ENCODE measurements at regions not wholly inside any gene's neighbourhood (a gene's known extent, or its start where the extent isn't known, plus 50 kb on each side); places are given as distances from the start of the nearest gene placed in this dataset.

- no peaks in the 10 kb centered on the region for H3K4me1 ChIP-seq (ENCODE audit: control insufficient read depth, insufficient read depth, low read length)
- H3K27ac ChIP-seq (ENCODE audit: extremely low read depth, low read depth, low read length): no peak overlapping the region
- TF ChIP-seq, protein P1, sequence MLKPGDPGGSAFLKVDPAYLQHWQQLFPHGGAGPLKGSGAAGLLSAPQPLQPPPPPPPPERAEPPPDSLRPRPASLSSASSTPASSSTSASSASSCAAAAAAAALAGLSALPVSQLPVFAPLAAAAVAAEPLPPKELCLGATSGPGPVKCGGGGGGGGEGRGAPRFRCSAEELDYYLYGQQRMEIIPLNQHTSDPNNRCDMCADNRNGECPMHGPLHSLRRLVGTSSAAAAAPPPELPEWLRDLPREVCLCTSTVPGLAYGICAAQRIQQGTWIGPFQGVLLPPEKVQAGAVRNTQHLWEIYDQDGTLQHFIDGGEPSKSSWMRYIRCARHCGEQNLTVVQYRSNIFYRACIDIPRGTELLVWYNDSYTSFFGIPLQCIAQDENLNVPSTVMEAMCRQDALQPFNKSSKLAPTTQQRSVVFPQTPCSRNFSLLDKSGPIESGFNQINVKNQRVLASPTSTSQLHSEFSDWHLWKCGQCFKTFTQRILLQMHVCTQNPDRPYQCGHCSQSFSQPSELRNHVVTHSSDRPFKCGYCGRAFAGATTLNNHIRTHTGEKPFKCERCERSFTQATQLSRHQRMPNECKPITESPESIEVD (tag by site-specific recombination; IDR thresholded peaks at IDR 0.05): no peak
- TF ChIP-seq ZNF23 (tag by site-specific recombination; IDR thresholded peaks at IDR 0.05; ENCODE audit: borderline replicate concordance) (no peak), ZNF560 (tag by site-specific recombination; IDR thresholded peaks at IDR 0.05; ENCODE audit: borderline replicate concordance) (no peak), ZNF785 (tag by site-specific recombination; IDR thresholded peaks at IDR 0.05) (no peak), ZNF692 (tag by site-specific recombination; IDR thresholded peaks at IDR 0.05) (no peak), GLI4 (tag by site-specific recombination; IDR thresholded peaks at IDR 0.05) (no peak), ZFP3 (tag by site-specific recombination; IDR thresholded peaks at IDR 0.05; ENCODE audit: low read depth) (no peak), ZBTB20 (tag by site-specific recombination; IDR thresholded peaks at IDR 0.05) (no peak)
- TF ChIP-seq, protein P2, sequence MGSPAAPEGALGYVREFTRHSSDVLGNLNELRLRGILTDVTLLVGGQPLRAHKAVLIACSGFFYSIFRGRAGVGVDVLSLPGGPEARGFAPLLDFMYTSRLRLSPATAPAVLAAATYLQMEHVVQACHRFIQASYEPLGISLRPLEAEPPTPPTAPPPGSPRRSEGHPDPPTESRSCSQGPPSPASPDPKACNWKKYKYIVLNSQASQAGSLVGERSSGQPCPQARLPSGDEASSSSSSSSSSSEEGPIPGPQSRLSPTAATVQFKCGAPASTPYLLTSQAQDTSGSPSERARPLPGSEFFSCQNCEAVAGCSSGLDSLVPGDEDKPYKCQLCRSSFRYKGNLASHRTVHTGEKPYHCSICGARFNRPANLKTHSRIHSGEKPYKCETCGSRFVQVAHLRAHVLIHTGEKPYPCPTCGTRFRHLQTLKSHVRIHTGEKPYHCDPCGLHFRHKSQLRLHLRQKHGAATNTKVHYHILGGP (tag by site-specific recombination; IDR thresholded peaks at IDR 0.05): no peak
- TF ChIP-seq, protein P3, sequence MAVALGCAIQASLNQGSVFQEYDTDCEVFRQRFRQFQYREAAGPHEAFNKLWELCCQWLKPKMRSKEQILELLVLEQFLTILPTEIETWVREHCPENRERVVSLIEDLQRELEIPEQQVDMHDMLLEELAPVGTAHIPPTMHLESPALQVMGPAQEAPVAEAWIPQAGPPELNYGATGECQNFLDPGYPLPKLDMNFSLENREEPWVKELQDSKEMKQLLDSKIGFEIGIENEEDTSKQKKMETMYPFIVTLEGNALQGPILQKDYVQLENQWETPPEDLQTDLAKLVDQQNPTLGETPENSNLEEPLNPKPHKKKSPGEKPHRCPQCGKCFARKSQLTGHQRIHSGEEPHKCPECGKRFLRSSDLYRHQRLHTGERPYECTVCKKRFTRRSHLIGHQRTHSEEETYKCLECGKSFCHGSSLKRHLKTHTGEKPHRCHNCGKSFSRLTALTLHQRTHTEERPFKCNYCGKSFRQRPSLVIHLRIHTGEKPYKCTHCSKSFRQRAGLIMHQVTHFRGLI (tag by site-specific recombination; IDR thresholded peaks at IDR 0.05): no peak
- no peak overlapping the region for H3K4me3 ChIP-seq (ENCODE audit: low read depth, low read length)
- POLR2A ChIA-PET: no interaction called here
- no peaks in the 10 kb centered on the region for H3K9me3 ChIP-seq (ENCODE audit: control insufficient read depth, insufficient read depth, low read depth, low read length)
- CTCF ChIA-PET: interaction anchor here (0.6 kb wide), 1 partner anchor 8 kb away, joined by 3 read pairs; no protein-coding TSS in a partner anchor
- H3K36me3 ChIP-seq (ENCODE audit: control insufficient read depth in 2 of 2, insufficient read depth in 1 of 2, low read length in 2 of 2): no peaks in the 10 kb centered on the region
These were observed 535.7 kb downstream of the COL11A1 start for GRCh38 chr1:102572637-102573036.

DNA sequence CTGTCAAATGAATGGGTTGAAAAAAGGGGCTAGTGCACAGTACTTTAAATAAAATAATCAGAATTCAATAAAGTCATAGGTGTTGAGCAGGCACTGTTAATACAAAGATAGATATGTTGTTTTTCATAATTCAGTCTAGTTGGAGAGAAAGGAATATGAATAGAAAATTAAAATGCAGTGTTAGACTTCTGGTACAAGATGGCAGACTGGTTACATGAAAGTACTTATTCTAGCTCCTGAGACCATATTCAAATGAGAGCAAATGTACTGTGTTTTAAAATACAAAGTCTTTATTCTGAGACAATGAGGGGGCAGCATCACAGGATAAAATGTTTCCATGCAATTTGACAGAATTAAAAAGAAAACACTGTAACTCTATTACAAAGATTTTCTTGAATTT, 542.1 kb downstream of the COL11A1 start:
- Histone ChIP-seq H3K4me3 (ENCODE audit: low read depth, low read length) (no peak overlapping the region), H3K36me3 (ENCODE audit: control insufficient read depth in 2 of 2, insufficient read depth in 1 of 2, low read length in 2 of 2) (no peaks in the 10 kb centered on the region), H3K27ac (ENCODE audit: extremely low read depth, low read depth, low read length) (no peak overlapping the region), H3K4me1 (ENCODE audit: control insufficient read depth, insufficient read depth, low read length) (no peaks in the 10 kb centered on the region), H3K9me3 (ENCODE audit: control insufficient read depth, insufficient read depth, low read depth, low read length) (no peaks in the 10 kb centered on the region)
- TF ChIP-seq KLF7 (tag by site-specific recombination; IDR thresholded peaks at IDR 0.05; ENCODE audit: borderline replicate concordance): no peak
- no peak for TF ChIP-seq ZXDB (tag by site-specific recombination; IDR thresholded peaks at IDR 0.05)
- TF ChIP-seq, protein P4, sequence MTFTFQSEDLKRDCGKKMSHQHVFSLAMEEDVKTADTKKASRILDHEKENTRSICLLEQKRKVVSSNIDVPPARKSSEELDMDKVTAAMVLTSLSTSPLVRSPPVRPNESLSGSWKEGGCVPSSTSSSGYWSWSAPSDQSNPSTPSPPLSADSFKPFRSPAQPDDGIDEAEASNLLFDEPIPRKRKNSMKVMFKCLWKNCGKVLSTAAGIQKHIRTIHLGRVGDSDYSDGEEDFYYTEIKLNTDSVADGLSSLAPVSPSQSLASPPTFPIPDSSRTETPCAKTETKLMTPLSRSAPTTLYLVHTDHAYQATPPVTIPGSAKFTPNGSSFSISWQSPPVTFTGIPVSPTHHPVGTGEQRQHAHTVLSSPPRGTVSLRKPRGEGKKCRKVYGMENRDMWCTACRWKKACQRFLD (tag by site-specific recombination; IDR thresholded peaks at IDR 0.05): no peak
- no peak for TF ChIP-seq SP7 (tag by site-specific recombination; IDR thresholded peaks at IDR 0.05)
- ChIA-PET POLR2A (no interaction called here), CTCF (no interaction called here)

GRCh38 chr1:102562380-102562779, 545.9 kb downstream of the COL11A1 start:
- TF ChIP-seq ZNF610 (tag by site-specific recombination; IDR thresholded peaks at IDR 0.05; ENCODE audit: borderline replicate concordance): no peak
- TF ChIP-seq, protein P5, sequence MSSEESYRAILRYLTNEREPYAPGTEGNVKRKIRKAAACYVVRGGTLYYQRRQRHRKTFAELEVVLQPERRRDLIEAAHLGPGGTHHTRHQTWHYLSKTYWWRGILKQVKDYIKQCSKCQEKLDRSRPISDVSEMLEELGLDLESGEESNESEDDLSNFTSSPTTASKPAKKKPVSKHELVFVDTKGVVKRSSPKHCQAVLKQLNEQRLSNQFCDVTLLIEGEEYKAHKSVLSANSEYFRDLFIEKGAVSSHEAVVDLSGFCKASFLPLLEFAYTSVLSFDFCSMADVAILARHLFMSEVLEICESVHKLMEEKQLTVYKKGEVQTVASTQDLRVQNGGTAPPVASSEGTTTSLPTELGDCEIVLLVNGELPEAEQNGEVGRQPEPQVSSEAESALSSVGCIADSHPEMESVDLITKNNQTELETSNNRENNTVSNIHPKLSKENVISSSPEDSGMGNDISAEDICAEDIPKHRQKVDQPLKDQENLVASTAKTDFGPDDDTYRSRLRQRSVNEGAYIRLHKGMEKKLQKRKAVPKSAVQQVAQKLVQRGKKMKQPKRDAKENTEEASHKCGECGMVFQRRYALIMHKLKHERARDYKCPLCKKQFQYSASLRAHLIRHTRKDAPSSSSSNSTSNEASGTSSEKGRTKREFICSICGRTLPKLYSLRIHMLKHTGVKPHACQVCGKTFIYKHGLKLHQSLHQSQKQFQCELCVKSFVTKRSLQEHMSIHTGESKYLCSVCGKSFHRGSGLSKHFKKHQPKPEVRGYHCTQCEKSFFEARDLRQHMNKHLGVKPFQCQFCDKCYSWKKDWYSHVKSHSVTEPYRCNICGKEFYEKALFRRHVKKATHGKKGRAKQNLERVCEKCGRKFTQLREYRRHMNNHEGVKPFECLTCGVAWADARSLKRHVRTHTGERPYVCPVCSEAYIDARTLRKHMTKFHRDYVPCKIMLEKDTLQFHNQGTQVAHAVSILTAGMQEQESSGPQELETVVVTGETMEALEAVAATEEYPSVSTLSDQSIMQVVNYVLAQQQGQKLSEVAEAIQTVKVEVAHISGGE (tag by site-specific recombination; conservative IDR thresholded peaks at IDR 0.05; ENCODE audit: low read depth): no peak
- Histone ChIP-seq H3K4me1 (ENCODE audit: control insufficient read depth, insufficient read depth, low read length) (no peaks in the 10 kb centered on the region), H3K4me3 (ENCODE audit: low read depth, low read length) (no peak overlapping the region), H3K36me3 (ENCODE audit: control insufficient read depth in 2 of 2, insufficient read depth in 1 of 2, low read length in 2 of 2) (no peaks in the 10 kb centered on the region), H3K9me3 (ENCODE audit: control insufficient read depth, insufficient read depth, low read depth, low read length) (no peaks in the 10 kb centered on the region), H3K27ac (ENCODE audit: extremely low read depth, low read depth, low read length) (no peak overlapping the region)
- ChIA-PET POLR2A (no interaction called here), CTCF (no interaction called here)
